Right ventricle myocardium superior (tissue), 1 donor: ENCODE measurements at regions not wholly inside any gene's neighbourhood (a gene's known extent, or its start where the extent isn't known, plus 50 kb on each side); places are given as distances from the start of the nearest gene placed in this dataset.
"Not testable (repeated sequence)": the region's sequence is repeated elsewhere in the genome, so short reads cannot be mapped to it uniquely, and the experiment has no call there.

Source experiments
- ATAC-seq: fragments of 200-7000 bp; cut with Tn5 transposase; one replicate; pipeline ENCODE4 v1.9.1; 2020; ENCODE audit warnings: mild to moderate bottlenecking; ENCODE audit not compliant: poor library complexity
- DNase-seq: peaks from one replicate; pipeline ENCODE4 v3.0.0-alpha.2; 2020
- intact Hi-C: fragments of 100-400 bp; cut with DNase I; formaldehyde crosslinking; loops from one replicate; pipeline ENCODE4 v1.11.2; 2022
- donor health status: DM: no; HTN: yes; CAD: no; lungs with severe emphysema.

GRCh38 chr6:1175877-1176276 lies 136.0 kb upstream of the FOXQ1 start:
- DNase-seq: no peak
- no peak for ATAC-seq
- intact Hi-C loops: no loop called here

GRCh38 chr6:1170794-1171193 lies 141.1 kb upstream of the FOXQ1 start:
- no peak for ATAC-seq
- intact Hi-C loops: no loop called here
- no peak for DNase-seq

- ATAC-seq (no peak), DNase-seq (no peak)
- intact Hi-C loops: no loop called here
Measured at GRCh38 chr6:1164600-1164999, 147.3 kb upstream of the FOXQ1 start.

GRCh38 chr6:1163501-1163900 lies 148.4 kb upstream of the FOXQ1 start:
- intact Hi-C loops: no loop called here
- DNase-seq (no peak), ATAC-seq (no peak)

- no peak for DNase-seq
- intact Hi-C loops: no loop called here
- no peak for ATAC-seq
Measured at GRCh38 chr6:1162367-1163275, 149.3 kb upstream of the FOXQ1 start.

DNA sequence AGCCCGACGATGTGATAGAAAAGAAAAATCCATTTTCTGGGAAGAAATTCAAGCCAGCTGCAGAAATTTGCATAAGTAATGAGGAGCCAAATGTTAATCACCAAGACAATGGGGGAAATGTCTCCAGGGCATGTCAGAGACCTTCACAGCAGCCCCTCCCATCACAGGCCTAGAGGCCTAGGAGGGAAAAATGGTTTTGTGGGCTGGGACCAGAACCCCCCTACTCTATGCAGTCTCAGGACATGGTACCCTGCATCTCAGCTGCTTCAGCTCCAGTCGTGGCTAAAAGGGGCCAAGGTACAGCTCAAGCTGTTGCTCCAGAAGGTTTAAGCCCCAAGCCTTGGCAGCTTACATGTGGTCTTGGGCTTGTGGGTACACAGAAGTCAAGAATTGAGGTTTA lies 155.5 kb upstream of the FOXQ1 start:
- intact Hi-C loops, ATAC-seq, DNase-seq: not testable (repeated sequence)

- ATAC-seq (no peak), DNase-seq (no peak)
- intact Hi-C loops: no loop called here
Measured at GRCh38 chr6:1153696-1154245, 158.1 kb upstream of the FOXQ1 start.

- ATAC-seq: no peak
- intact Hi-C loops: no loop called here
Measured at GRCh38 chr6:1146500-1146899, 165.4 kb upstream of the FOXQ1 start.

GRCh38 chr6:1145768-1146218 lies 166.1 kb upstream of the FOXQ1 start:
- ATAC-seq (no peak), DNase-seq (no peak)
- intact Hi-C loops: no loop called here

More at GRCh38 chr6:1146500-1146899, 165.4 kb upstream of the FOXQ1 start:
- DNase-seq: no peak

DNA sequence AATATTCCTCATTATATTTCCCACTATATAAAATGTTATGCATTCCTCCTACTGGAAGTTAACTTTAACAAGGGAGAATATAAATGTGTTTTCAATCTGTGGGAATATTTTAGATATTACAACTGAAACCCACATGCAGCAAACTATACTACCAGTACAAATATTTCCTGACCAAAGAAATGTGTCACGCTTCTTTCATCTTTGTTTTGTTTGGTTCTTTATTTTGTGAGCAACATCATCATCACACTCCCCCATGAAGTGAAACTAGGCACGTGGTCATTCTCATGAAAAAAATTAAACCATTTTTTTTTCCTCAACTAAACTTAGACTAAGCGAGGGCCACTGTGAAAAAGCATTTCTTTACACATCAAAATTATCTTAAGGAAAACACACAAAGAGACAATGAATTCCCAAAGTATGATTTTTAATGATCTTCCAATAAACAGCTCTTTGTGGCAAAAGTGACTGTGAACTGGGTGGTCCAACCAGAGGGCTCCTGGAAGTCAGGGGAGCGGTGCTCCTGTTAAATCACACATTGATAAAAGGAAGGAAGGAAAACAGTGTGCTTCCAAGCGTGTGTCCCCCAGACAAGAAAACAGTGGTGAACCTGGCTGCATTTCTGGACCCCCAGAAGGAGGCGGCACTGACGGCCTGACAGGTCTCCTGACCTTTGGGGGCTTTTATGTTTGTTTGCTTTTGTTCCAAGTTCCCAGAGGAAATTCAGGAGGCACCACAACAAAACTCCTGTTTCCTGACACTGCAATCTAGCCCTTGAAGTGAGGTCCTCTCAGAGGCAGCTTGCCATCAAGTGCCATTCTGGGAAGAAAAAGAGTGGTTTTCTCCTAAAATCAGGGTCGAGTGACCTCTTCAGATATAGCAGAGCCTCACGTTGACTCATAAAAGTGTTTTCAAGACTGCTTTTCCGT lies 166.8 kb upstream of the FOXQ1 start:
- intact Hi-C loops: no loop called here
- no peak for ATAC-seq
- no peak for DNase-seq

GRCh38 chr6:1143655-1144054 lies 168.2 kb upstream of the FOXQ1 start:
- DNase-seq: no peak
- intact Hi-C loops: no loop called here

GRCh38 chr6:1139155-1139890 lies 172.6 kb upstream of the FOXQ1 start:
- intact Hi-C loops: no loop called here
- ATAC-seq: no peak
- DNase-seq: no peak

More at GRCh38 chr6:1143655-1144054, 168.2 kb upstream of the FOXQ1 start:
- ATAC-seq: no peak

- ATAC-seq: no peak
- DNase-seq: no peak
- intact Hi-C loops: no loop called here
Measured at GRCh38 chr6:1137849-1138248, 174.0 kb upstream of the FOXQ1 start.

DNA sequence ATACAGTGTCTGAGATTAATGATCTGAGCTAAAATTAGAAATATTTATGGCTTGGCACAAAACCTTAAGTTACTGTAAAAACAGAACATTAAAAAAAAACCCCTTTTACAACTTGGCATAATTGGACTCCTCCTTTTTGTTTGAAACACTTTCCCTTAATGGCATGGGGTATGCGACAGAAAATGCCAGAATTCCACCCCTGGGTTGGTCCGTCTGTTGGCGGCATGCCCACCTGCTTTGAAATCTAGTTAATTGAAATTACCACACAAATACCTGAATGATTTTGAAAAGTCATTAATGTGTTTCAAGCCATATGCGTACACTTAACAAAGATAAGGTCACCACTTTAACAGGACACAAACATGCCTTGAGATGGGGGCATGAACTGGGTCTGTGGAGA lies 175.1 kb upstream of the FOXQ1 start:
- DNase-seq (no peak), ATAC-seq (no peak)
- intact Hi-C loops: no loop called here

DNA sequence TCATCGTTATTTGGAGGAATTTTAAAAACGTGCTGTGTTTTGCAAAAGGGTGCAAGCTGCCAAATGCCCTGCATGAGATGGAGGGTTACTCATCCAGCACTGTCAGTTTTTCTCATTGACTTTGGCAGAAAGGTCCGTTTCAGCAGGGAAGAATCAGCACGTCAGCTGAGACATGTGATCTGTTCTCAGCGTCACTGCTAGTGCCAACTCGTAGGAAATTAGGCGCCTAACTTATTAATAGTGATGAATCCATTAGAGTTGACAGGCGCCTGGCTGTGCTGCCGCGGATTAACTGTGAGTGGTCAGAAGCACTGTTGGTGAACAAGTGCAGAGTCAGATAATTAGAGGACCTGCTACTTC lies 175.5 kb upstream of the FOXQ1 start:
- peak; percentile 68 for ATAC-seq
- intact Hi-C loops: no loop called here
- DNase-seq: no peak

DNA sequence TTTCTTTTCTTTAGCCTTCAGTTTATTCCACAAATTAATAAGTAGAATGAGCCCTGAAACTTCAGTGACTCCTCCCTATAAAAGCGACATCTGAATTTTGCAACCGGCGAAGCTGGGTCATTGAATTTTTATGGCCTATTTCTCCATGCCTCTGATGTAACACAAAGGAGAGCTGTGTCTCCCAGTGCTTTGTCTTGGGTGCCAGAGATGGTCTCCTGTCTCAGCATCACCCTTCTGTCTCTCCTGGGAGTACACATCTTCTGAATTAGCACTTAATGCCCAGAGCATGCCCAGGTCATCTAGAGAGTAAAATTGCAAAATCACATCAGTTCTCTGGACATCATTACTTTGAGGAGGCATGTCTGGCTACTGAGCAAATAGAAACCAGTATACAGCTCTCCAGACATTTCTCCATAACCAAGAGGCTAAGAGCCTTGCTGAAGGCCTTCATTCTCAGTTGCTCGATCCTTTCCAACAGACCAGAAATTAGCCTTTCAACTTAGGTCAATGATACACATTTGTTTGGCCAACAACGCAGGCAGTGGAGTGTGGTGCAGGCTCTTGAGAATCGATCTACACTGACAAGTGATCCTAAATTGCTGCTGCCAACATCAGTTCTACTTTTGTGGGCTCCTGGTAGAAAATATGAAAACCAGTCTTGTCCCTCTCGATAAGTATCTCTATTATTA lies 176.0 kb upstream of the FOXQ1 start:
- ATAC-seq: no peak
- no peak for DNase-seq
- intact Hi-C loops: no loop called here

- DNase-seq: no peak
- peak; percentile 53 for ATAC-seq
- intact Hi-C loops: no loop called here
Measured at GRCh38 chr6:1131285-1132079, 180.4 kb upstream of the FOXQ1 start.
